Inflammatory macrophage treated with lipopolysaccharide for 4 hours (primary cell): ENCODE measurements at regions not wholly inside any gene's neighbourhood (a gene's known extent, or its start where the extent isn't known, plus 50 kb on each side); places are given as distances from the start of the nearest gene placed in this dataset.

ENCODE experiments used
- DNase-seq: peaks from one replicate; pipeline ENCODE4 v3.0.0-alpha.2; 2020

- no peak for DNase-seq
Measured at GRCh38 chr12:124726596-124727263, 136.9 kb downstream of the SCARB1 start.

GRCh38 chr12:124725597-124726237 is 137.9 kb downstream of the SCARB1 start:
- no peak for DNase-seq

GRCh38 chr12:124725099-124725498 is 138.6 kb downstream of the SCARB1 start:
- DNase-seq = no peak

- no peak for DNase-seq
Measured at GRCh38 chr12:124722878-124723277, 140.8 kb downstream of the SCARB1 start.

GRCh38 chr12:124721501-124722162 is 142.0 kb downstream of the SCARB1 start:
- no peak for DNase-seq

- DNase-seq = peak; percentile 88
Measured at GRCh38 chr12:124720681-124721500, 142.8 kb downstream of the SCARB1 start.

- DNase-seq = peak; percentile 18
Measured at GRCh38 chr12:124720004-124720680, 143.5 kb downstream of the SCARB1 start.

- DNase-seq = no peak
Measured at GRCh38 chr12:124719231-124719630, 144.4 kb downstream of the SCARB1 start.

- no peak for DNase-seq
Measured at GRCh38 chr12:124718458-124718857, 145.2 kb downstream of the SCARB1 start.

GRCh38 chr12:124718036-124718435 is 145.6 kb downstream of the SCARB1 start:
- no peak for DNase-seq

GRCh38 chr12:124717318-124717717 is 146.3 kb downstream of the SCARB1 start:
- no peak for DNase-seq

- DNase-seq = no peak
Measured at GRCh38 chr12:124716208-124717130, 147.2 kb downstream of the SCARB1 start.

- DNase-seq = peak; percentile 36
Measured at GRCh38 chr12:124715121-124715990, 147.9 kb upstream of the NCOR2 start.

GRCh38 chr12:124713436-124714082 is 146.1 kb upstream of the NCOR2 start:
- DNase-seq = peak; percentile 96

- peak; percentile 89 for DNase-seq
Measured at GRCh38 chr12:124713041-124713435, 145.6 kb upstream of the NCOR2 start.

- no peak for DNase-seq
Measured at GRCh38 chr12:124711344-124711743, 143.9 kb upstream of the NCOR2 start.

- DNase-seq = no peak
Measured at GRCh38 chr12:124709722-124710687, 142.6 kb upstream of the NCOR2 start.

GRCh38 chr12:124707316-124707715 is 139.9 kb upstream of the NCOR2 start:
- DNase-seq = peak; percentile 8

- DNase-seq = no peak
Measured at GRCh38 chr12:124706363-124706762, 139.0 kb upstream of the NCOR2 start.
